Fibroblast of the conjunctiva (primary cell): ENCODE measurements at regions not wholly inside any gene's neighbourhood (a gene's known extent, or its start where the extent isn't known, plus 50 kb on each side); places are given as distances from the start of the nearest gene placed in this dataset.

Experiments used
- DNase-seq: peaks from one replicate; pipeline ENCODE4 v3.0.0-alpha.2; 2010; ENCODE audit warnings: low read depth

GRCh38 chr2:219998714-219999227 lies 371.3 kb downstream of the SLC4A3 start:
- DNase-seq, result no peak

- no peak for DNase-seq
Observed at GRCh38 chr2:220000080-220000479, 372.6 kb downstream of the SLC4A3 start.

DNA sequence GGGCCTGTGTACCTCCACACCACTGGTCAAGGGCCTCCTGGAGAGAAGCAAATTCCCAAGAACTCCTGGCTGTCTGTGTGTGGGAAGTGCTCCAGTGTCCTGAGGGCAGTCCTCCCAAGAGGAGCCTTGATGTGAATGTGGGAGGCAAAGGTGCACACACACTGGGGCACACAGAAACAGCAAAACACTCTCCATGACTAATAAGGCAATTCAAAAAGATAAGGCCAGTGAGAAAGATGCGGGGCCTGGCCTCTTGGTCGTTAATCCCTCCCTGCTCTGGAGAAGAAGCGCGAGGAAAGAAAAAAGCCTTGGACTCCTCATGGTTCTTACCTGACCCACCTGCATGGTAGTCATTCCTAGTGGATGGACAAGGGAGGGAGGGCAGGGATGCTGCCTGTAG lies 373.2 kb downstream of the SLC4A3 start:
- DNase-seq, result no peak

GRCh38 chr2:220001751-220002150 lies 374.3 kb downstream of the SLC4A3 start:
- DNase-seq, result peak; percentile 60

GRCh38 chr2:220002251-220002650 lies 374.8 kb downstream of the SLC4A3 start:
- DNase-seq, result no peak

DNA sequence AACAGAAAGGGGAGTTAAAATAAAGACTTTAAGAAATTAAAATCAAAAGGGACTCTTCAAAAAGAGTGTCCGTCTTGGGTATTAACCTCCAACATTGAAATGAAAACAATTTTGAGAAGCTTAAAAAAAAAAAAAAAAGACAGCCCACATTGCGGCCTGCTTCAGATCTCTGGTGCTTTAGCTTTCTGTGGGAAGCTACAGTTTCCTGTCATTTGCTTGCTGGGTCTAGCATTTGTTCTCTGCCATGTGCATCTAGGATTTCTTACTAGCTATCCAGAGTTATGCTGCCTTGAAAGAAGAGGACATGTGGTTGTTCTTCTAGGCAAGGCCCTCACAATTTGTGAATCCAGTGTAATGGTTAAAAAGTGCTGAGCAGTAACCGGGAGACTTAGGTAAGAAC lies 375.3 kb downstream of the SLC4A3 start:
- no peak for DNase-seq

- DNase-seq, result no peak
Observed at GRCh38 chr2:220005362-220005761, 377.9 kb downstream of the SLC4A3 start.

- DNase-seq, result no peak
Observed at GRCh38 chr2:220006152-220006621, 378.8 kb downstream of the SLC4A3 start.

DNA sequence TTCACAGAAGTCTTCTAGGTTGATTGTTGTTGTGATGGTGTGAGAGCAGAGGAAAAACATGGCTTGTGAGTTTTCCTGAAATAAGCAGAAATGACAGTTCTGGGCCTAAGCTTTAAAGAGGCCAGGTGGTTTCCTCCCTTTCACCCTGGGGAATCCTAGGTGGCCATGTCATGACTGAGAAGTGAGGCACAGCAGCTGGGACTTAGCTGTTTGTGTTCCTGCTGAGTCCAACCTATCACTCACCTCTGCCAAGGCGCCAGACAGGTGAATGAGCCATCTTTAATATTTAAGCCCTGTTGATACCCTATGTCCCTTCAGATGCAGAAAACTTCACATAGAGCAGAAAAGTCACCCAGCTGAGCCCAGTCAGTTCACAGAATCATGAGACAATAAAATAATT lies 384.4 kb downstream of the SLC4A3 start:
- DNase-seq, result no peak

DNA sequence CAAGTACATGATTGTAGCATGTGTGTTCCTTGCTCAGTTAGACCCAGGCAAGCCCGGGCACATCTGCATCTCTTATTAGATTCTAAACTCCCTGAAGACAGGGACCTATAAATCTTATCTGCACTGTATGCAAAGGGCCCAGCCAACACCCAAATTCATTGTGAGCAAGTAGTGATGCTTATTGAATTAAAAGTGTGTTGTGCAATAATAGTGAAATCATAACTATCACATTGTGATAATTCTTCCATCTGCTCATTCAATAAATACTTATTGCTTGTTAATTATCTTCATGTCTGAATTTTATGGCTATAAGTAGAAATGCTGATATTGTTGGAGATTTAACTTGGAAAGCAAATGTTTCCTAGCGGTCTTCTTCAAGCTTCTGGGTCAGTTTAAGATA lies 387.5 kb downstream of the SLC4A3 start:
- DNase-seq, result no peak

GRCh38 chr2:220015576-220015975 lies 388.1 kb downstream of the SLC4A3 start:
- DNase-seq, result no peak

DNA sequence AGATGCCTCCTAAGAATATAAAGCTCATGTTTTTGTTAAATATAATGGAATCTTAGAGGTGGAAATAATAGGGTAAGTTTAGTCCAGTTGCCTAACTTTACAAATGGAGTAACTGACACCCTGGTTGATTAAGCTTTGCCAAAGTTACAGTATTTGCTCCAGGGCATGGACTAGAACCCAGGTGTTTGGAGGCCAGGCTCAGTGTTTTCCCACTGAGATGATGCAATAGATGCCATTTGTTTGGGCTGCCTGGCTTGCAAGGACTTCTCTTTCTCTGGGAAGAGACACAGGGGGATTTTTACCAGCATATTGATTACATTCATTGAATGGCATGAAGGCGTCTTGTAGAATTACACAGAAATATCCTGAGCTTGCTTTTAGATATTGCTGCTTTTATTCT lies 397.8 kb downstream of the SLC4A3 start:
- DNase-seq, result no peak

GRCh38 chr2:220029013-220029412 lies 401.6 kb downstream of the SLC4A3 start:
- no peak for DNase-seq

DNA sequence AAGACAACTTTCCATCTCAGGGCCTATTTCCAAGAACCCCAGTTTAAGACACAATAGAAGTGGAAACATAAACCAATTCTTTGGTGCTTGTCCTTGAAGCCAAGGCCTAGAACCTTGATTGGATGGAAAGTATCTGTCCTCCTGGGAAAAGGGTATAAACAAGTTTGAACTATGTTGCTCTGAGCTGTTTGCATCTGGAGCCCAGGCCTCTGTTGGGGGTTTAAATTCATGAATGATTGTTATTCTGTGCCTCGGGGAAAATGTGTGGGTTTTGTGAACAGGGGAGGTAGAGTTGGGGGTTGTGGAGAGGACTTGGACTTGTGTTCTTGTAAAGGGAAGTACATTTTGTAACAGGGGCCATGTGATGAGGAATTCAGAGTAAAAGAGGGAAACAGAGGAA lies 406.1 kb downstream of the SLC4A3 start:
- peak; percentile 51 for DNase-seq

GRCh38 chr2:220034426-220035130 lies 407.1 kb downstream of the SLC4A3 start:
- peak; percentile 41 for DNase-seq

DNA sequence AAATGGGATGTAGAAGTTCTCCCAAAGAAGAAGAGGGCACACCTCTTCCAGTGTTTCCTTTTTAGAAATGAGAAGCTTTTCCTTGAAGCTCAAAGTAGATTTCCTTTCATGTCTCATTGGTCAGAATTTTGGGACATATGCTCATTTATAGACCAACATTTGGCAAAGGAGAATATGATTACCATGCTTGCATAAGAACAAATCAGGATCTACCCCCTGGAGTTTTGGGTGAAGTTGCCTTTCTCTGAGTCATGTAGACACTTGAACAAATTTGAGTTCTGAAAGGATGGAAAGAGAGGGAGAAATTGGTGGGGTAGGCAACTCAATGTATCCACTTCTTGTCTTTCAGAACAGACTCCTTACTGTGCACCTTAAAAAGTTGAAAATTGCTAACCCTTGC lies 409.0 kb downstream of the SLC4A3 start:
- DNase-seq, result no peak

GRCh38 chr2:220040346-220040745 lies 412.9 kb downstream of the SLC4A3 start:
- no peak for DNase-seq

DNA sequence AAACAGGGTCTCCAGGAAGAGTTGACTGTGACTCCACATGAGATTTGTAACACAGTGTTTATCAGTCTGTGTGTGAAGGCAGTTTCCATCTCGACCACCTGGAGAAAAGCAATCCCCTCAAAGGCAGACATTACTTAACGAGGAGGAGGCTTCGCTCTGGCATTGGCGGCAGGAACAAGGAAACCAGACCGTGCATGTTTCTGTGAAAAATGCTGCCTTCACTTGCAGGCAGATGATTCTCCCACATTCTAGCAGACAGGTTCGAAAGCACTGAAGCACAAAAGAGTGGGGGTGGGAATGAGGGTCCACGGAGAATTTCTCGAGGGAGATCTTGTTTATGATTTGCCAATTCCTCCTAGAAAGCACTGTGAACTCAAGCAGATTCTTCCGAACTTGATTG lies 414.0 kb downstream of the SLC4A3 start:
- DNase-seq, result no peak

DNA sequence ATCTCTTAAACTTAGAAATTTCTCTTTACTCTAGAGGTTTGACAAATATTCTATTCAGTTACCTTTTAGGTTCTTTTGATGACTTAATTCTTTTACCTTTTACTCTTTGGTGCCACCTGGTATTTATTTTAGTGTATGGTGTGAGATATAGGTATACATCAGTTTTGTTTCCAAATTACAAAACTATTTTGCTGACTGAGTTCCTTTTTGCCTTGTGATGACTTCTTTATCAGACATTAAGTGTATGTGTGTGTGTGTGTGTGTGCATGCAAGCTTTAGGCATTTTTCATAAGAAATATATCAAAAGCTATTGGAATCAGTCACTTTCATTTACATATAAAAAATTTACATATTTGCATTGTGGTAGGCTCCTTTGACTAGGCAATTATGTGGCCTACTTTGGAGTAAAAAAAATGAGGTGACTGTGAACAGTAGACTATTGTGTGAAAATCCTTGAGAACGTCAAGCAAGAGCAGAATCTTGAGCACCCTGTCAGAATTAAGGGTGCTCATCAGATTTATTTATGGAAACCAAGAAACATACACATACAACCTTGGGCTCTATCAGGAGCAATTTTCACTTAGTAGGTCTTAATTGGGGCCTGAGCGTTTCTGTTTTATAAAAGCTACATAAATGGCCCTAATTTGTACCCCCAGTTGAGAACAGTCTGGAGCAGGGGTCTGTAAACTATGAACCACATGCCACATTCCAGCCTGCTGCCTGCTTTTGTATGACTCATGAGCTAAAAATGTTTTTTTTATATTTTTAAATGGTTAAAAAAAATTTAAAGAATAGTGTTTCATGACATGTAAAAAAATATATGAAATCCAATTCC lies 415.9 kb downstream of the SLC4A3 start:
- no peak for DNase-seq

DNA sequence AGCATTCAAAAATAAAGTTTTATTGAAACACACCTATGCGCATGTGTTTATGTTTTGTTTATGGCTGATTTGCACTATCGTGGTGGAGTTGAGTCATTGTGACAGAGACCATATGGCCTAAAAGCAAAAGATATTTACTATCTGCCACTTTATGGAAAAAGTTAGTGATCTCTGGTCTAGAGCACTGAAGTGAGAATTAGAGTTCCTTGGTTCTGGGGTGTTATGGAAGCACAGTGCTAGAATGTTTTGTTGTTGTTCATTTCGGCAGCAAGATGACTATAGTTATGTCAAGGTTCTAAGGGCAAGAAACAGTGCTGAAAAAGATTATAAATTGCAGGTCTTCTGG lies 416.5 kb downstream of the SLC4A3 start:
- no peak for DNase-seq

DNA sequence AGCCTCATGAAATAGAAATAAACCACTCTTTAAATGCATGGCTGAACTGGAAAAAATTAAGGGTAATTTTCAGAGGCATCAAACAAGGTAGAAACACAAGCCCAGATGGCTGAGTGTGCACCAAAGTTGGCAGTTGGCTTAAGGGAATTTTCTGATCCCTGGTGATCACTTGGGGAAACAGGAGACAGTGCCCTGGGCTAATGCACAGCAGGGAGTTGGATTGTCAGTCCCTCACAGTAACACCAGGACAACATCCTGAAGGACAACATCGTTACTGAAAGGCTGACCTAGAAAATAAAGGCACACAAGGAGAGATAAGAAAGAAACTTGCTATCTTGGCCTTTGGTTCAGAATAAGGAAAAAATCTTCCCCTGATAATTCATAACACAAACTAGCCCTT lies 417.0 kb downstream of the SLC4A3 start:
- DNase-seq, result no peak

- DNase-seq, result no peak
Observed at GRCh38 chr2:220046507-220046906, 419.1 kb downstream of the SLC4A3 start.

DNA sequence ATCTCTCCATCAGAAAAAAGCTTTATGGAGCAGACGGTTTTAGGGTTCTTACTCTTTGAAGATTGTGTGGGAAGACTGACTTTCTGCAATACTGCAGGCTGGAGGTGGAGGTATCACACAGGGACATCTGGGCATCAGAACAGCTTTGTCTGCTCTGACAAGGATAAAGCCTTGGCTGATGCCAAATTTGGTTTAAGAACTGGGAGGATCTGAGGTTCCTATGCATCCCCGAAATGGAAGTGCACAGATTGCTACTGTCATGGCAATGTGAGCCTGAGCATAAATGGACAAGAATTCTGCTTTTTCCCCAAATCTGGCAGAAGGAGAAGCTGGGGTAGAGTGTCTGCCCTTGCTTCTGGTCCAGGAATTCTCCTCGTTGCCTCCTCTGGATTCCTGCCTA lies 424.3 kb downstream of the SLC4A3 start:
- no peak for DNase-seq
